GM19023 (cell line): ENCODE measurements at regions not wholly inside any gene's neighbourhood (a gene's known extent, or its start where the extent isn't known, plus 50 kb on each side); places are given as distances from the start of the nearest gene placed in this dataset.

Experiments
- ATAC-seq: cut with Tn5 transposase; IDR thresholded peaks from one replicate; pipeline ENCODE4 v1.9.1; 2021; ENCODE audit warnings: mild to moderate bottlenecking, moderate library complexity; ENCODE audit not compliant: unreplicated experiment

GRCh38 chr3:177824190-177824786 is 627.0 kb upstream of the TBL1XR1 start:
- ATAC-seq: no peak

GRCh38 chr3:177824841-177825240 is 627.6 kb upstream of the TBL1XR1 start:
- ATAC-seq: no peak

GRCh38 chr3:177826253-177826652 is 629.0 kb upstream of the TBL1XR1 start:
- no peak for ATAC-seq

- peak; percentile 57 for ATAC-seq
These were observed 630.4 kb upstream of the TBL1XR1 start for GRCh38 chr3:177827511-177828207.

- ATAC-seq: no peak
These were observed 630.9 kb upstream of the TBL1XR1 start for GRCh38 chr3:177828208-177828565.

GRCh38 chr3:177830411-177830849 is 633.1 kb upstream of the TBL1XR1 start:
- ATAC-seq: no peak

GRCh38 chr3:177831361-177831760 is 634.1 kb upstream of the TBL1XR1 start:
- ATAC-seq: no peak

- ATAC-seq: no peak
These were observed 635.6 kb upstream of the TBL1XR1 start for GRCh38 chr3:177832880-177833279.

- no peak for ATAC-seq
These were observed 636.0 kb upstream of the TBL1XR1 start for GRCh38 chr3:177833332-177833731.

- no peak for ATAC-seq
These were observed 637.7 kb upstream of the TBL1XR1 start for GRCh38 chr3:177835008-177835407.

- no peak for ATAC-seq
These were observed 638.6 kb upstream of the TBL1XR1 start for GRCh38 chr3:177835917-177836316.

GRCh38 chr3:177836671-177837070 is 639.4 kb upstream of the TBL1XR1 start:
- ATAC-seq: no peak

- no peak for ATAC-seq
These were observed 640.8 kb upstream of the TBL1XR1 start for GRCh38 chr3:177837951-177838655.

GRCh38 chr3:177838766-177839350 is 641.6 kb upstream of the TBL1XR1 start:
- no peak for ATAC-seq

GRCh38 chr3:177842302-177842701 is 645.0 kb upstream of the TBL1XR1 start:
- no peak for ATAC-seq

- no peak for ATAC-seq
These were observed 645.8 kb upstream of the TBL1XR1 start for GRCh38 chr3:177842743-177843734.

- ATAC-seq: no peak
These were observed 654.9 kb upstream of the TBL1XR1 start for GRCh38 chr3:177852001-177852807.

GRCh38 chr3:177855021-177855420 is 657.7 kb upstream of the TBL1XR1 start:
- no peak for ATAC-seq

- ATAC-seq: no peak
These were observed 662.9 kb upstream of the TBL1XR1 start for GRCh38 chr3:177860184-177860583.
